Mammary epithelial cell (primary cell): ENCODE measurements at regions not wholly inside any gene's neighbourhood (a gene's known extent, or its start where the extent isn't known, plus 50 kb on each side); places are given as distances from the start of the nearest gene placed in this dataset.

ENCODE experiments used
- EZH2 ChIP-seq: IDR thresholded peaks from 2 replicates; pipeline ENCODE4 v1.6.1; 2012; ENCODE audit warnings: low read length, inconsistent platforms, borderline replicate concordance
- TF ChIP-seq, protein P1 (sequence below), 2 donors: IDR thresholded peaks in 1 of 2; conservative IDR thresholded peaks in 1 of 2; 2 replicates each; pipeline ENCODE4 v1.5.1; 2011 to 2012; ENCODE audit warnings: inconsistent platforms in 2 of 2, low read length in 2 of 2, mild to moderate bottlenecking in 2 of 2, control low read depth in 1 of 2, low read depth in 1 of 2; ENCODE audit not compliant: insufficient read depth in 1 of 2; ENCODE audit errors: extremely low read depth in 1 of 2

GRCh38 chr17:13776027-13776551 lies 174.4 kb upstream of the HS3ST3A1 start:
- TF ChIP-seq, protein P1, sequence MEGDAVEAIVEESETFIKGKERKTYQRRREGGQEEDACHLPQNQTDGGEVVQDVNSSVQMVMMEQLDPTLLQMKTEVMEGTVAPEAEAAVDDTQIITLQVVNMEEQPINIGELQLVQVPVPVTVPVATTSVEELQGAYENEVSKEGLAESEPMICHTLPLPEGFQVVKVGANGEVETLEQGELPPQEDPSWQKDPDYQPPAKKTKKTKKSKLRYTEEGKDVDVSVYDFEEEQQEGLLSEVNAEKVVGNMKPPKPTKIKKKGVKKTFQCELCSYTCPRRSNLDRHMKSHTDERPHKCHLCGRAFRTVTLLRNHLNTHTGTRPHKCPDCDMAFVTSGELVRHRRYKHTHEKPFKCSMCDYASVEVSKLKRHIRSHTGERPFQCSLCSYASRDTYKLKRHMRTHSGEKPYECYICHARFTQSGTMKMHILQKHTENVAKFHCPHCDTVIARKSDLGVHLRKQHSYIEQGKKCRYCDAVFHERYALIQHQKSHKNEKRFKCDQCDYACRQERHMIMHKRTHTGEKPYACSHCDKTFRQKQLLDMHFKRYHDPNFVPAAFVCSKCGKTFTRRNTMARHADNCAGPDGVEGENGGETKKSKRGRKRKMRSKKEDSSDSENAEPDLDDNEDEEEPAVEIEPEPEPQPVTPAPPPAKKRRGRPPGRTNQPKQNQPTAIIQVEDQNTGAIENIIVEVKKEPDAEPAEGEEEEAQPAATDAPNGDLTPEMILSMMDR (conservative IDR thresholded peaks at IDR 0.05 in 1 of 2, IDR thresholded peaks at IDR 0.05 in 1 of 2; ENCODE audit: extremely low read depth in 1 of 2, insufficient read depth in 1 of 2, low read depth in 1 of 2, low read length in 2 of 2): no peak
- no peak for TF ChIP-seq EZH2
